MCF 10A (cell line): ENCODE measurements at regions not wholly inside any gene's neighbourhood (a gene's known extent, or its start where the extent isn't known, plus 50 kb on each side); places are given as distances from the start of the nearest gene placed in this dataset.

Source experiments
- BruUV-seq: library from RNA; stranded (reverse); fragments of 400-500 nt; replicated peaks from 2 replicates; lab custom pipeline; 2021; lab: Mats Ljungman, UMichigan
- CTCF ChIA-PET: fragments of 300-600 bp; sonication (Branson Sonifier 250); formaldehyde crosslinking; extraction: SDS; loops from one replicate; lab custom pipeline; 2021; ENCODE audit warnings: antibody characterized with exemption, inconsistent platforms; lab: Yijun Ruan, JAX
- POLR2A ChIA-PET: fragments of 300-600, 350-650 bp; sonication (Branson Sonifier 250); formaldehyde crosslinking; extraction: SDS; loops from one replicate; lab custom pipeline; 2020; ENCODE audit warnings: antibody characterized with exemption, inconsistent platforms; lab: Yijun Ruan, JAX
- DNase-seq: peaks from one replicate; pipeline ENCODE4 v3.0.0-alpha.2; 2018; ENCODE audit not compliant: unreplicated experiment
- H3K27ac Mint-ChIP-seq: one replicate; pipeline ENCODE4 v1.8.0; 2022; ENCODE audit warnings: mild to moderate bottlenecking, low read depth, mixed read lengths; ENCODE audit not compliant: unreplicated experiment
- H3K27me3 Mint-ChIP-seq: one replicate; pipeline ENCODE4 v1.8.0; 2022; ENCODE audit warnings: mixed read lengths; ENCODE audit not compliant: insufficient read depth, unreplicated experiment
- H3K36me3 Mint-ChIP-seq: one replicate; pipeline ENCODE4 v1.8.0; 2022; ENCODE audit warnings: mild to moderate bottlenecking, moderate library complexity, mixed read lengths; ENCODE audit not compliant: insufficient read depth, unreplicated experiment
- H3K4me1 Mint-ChIP-seq: one replicate; pipeline ENCODE4 v1.8.0; 2022; ENCODE audit warnings: mixed read lengths; ENCODE audit not compliant: insufficient read depth, unreplicated experiment
- H3K4me3 Mint-ChIP-seq: one replicate; pipeline ENCODE4 v1.8.0; 2022; ENCODE audit warnings: mild to moderate bottlenecking, moderate library complexity, mixed read lengths; ENCODE audit not compliant: unreplicated experiment
- H3K9me3 Mint-ChIP-seq: one replicate; pipeline ENCODE4 v1.8.0; 2022; ENCODE audit warnings: mixed read lengths; ENCODE audit not compliant: unreplicated experiment
- CTCF ChIP-seq: fragments of 200-600 bp; IDR thresholded peaks from one replicate; pipeline ENCODE4 v1.8.0; 2022; ENCODE audit warnings: antibody characterized with exemption, mild to moderate bottlenecking; ENCODE audit not compliant: unreplicated experiment
- intact Hi-C: fragments of 100-400 bp; cut with micrococcal nuclease; formaldehyde crosslinking; loops from 2 replicates; pipeline ENCODE4 v1.14.1; 2022

- BruUV-seq: no TSS peak
- Mint-ChIP-seq H3K4me3 (no peak overlapping the region), H3K9me3 (no peaks in the 10 kb centered on the region), H3K27me3 (no peaks in the 10 kb centered on the region), H3K27ac (no peak overlapping the region), H3K36me3 (no peaks in the 10 kb centered on the region), H3K4me1 (peaks cover 10% of the 10 kb centered on the region)
- intact Hi-C loops: no loop called here
- DNase-seq: no peak
- TF ChIP-seq CTCF: no peak
- ChIA-PET CTCF (no interaction called here), POLR2A (no interaction called here)
These were observed 1174.0 kb downstream of the SORCS1 start for GRCh38 chr10:105990529-105990928.

GRCh38 chr10:105989995-105990394, 1174.5 kb downstream of the SORCS1 start:
- Mint-ChIP-seq H3K27me3 (no peaks in the 10 kb centered on the region), H3K4me1 (peaks cover 10% of the 10 kb centered on the region), H3K36me3 (no peaks in the 10 kb centered on the region), H3K9me3 (no peaks in the 10 kb centered on the region), H3K4me3 (no peak overlapping the region), H3K27ac (no peak overlapping the region)
- BruUV-seq: no TSS peak
- ChIA-PET CTCF (no interaction called here), POLR2A (no interaction called here)
- intact Hi-C loops: no loop called here
- TF ChIP-seq CTCF: no peak
- no peak for DNase-seq

- H3K27ac Mint-ChIP-seq: no peak overlapping the region
- no peak for DNase-seq
- ChIA-PET POLR2A (interaction anchor here (0.6 kb wide), 1 partner anchor 18 kb away, joined by 3 read pairs; no protein-coding TSS in a partner anchor), CTCF (interaction anchor here (0.5 kb wide), 1 partner anchor 33 kb away, joined by 5 read pairs; no protein-coding TSS in a partner anchor)
- H3K36me3 Mint-ChIP-seq: no peaks in the 10 kb centered on the region
- TF ChIP-seq CTCF: no peak
- H3K4me1 Mint-ChIP-seq: peaks cover 7% of the 10 kb centered on the region
- no peaks in the 10 kb centered on the region for H3K27me3 Mint-ChIP-seq
- intact Hi-C loops: no loop called here
- BruUV-seq: no TSS peak
- no peaks in the 10 kb centered on the region for H3K9me3 Mint-ChIP-seq
- H3K4me3 Mint-ChIP-seq: no peak overlapping the region
These were observed 1175.7 kb downstream of the SORCS1 start for GRCh38 chr10:105988848-105989247.

GRCh38 chr10:105986912-105987635, 1177.4 kb downstream of the SORCS1 start:
- CTCF ChIA-PET: interaction anchor here (0.6 to 1.7 kb wide), 3 partner anchors 12 to 217 kb away, joined by 3 to 7 read pairs (median 5); no protein-coding TSS in a partner anchor
- intact Hi-C loops: no loop called here
- BruUV-seq: no TSS peak

More at GRCh38 chr10:105986912-105987635, 1177.4 kb downstream of the SORCS1 start:
- Mint-ChIP-seq H3K27me3 (no peaks in the 10 kb centered on the region), H3K27ac (no peak overlapping the region), H3K36me3 (no peaks in the 10 kb centered on the region), H3K4me3 (no peak overlapping the region), H3K9me3 (no peaks in the 10 kb centered on the region), H3K4me1 (no peaks in the 10 kb centered on the region)
- POLR2A ChIA-PET: no interaction called here
- TF ChIP-seq CTCF: no peak
- DNase-seq: no peak
